BJ (cell line): ENCODE measurements at regions not wholly inside any gene's neighbourhood (a gene's known extent, or its start where the extent isn't known, plus 50 kb on each side); places are given as distances from the start of the nearest gene placed in this dataset.

ENCODE experiments used
- CTCF ChIA-PET: fragments of 350-600 bp; formaldehyde crosslinking; extraction: SDS; loops from one replicate; lab custom pipeline; 2021; ENCODE audit warnings: antibody characterized with exemption, inconsistent platforms; lab: Yijun Ruan, JAX
- POLR2A ChIA-PET: fragments of 300-600 bp; sonication (Branson Sonifier 250); formaldehyde crosslinking; extraction: SDS; loops from one replicate; lab custom pipeline; 2021; ENCODE audit warnings: antibody characterized with exemption; lab: Charles Lee
- DNase-seq: peaks from one replicate; pipeline ENCODE4 v3.0.0-alpha.2; 2011; ENCODE audit warnings: low read depth
- H3K27me3 ChIP-seq: 2 replicates; pipeline ENCODE4 v1.6.0; 2011; ENCODE audit warnings: low read length; ENCODE audit not compliant: control insufficient read depth, insufficient read depth
- H3K36me3 ChIP-seq: 2 replicates; pipeline ENCODE4 v1.5.1; 2011; ENCODE audit warnings: low read length; ENCODE audit not compliant: control insufficient read depth, insufficient read depth
- H3K4me3 ChIP-seq: 2 replicates; pipeline ENCODE4 v1.5.1; 2011; ENCODE audit warnings: low read depth, mild to moderate bottlenecking, control low read depth, low read length
- TF ChIP-seq, protein P1 (sequence below): IDR thresholded peaks from 2 replicates; pipeline ENCODE4 v1.5.1; 2011; ENCODE audit warnings: low read depth, mild to moderate bottlenecking, control low read depth, inconsistent platforms, low read length, moderate library complexity; ENCODE audit not compliant: insufficient read depth

DNA sequence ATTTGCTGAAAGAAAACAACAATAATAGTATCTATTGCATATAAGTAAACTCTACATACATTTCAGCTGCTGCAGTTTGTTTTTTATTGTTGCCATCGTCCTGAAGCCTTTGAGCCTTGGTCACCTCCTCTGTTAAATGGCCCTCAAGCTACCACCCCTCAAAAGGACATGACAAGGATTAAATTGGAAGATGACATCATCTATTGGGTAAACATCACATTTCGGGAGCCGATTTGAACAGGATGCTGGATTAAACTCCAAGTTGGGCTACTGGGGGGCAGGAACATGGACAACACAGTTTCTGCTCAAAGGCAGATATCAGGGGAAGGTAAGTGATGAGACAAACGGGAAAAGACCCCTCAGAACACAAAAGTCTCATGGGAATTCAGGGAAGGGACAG lies 92.3 kb upstream of the ATP2B2 start:
- ChIA-PET CTCF (no interaction called here), POLR2A (no interaction called here)
- no peaks in the 10 kb centered on the region for H3K27me3 ChIP-seq
- no peaks in the 10 kb centered on the region for H3K36me3 ChIP-seq
- no peak for DNase-seq
- TF ChIP-seq, protein P1, sequence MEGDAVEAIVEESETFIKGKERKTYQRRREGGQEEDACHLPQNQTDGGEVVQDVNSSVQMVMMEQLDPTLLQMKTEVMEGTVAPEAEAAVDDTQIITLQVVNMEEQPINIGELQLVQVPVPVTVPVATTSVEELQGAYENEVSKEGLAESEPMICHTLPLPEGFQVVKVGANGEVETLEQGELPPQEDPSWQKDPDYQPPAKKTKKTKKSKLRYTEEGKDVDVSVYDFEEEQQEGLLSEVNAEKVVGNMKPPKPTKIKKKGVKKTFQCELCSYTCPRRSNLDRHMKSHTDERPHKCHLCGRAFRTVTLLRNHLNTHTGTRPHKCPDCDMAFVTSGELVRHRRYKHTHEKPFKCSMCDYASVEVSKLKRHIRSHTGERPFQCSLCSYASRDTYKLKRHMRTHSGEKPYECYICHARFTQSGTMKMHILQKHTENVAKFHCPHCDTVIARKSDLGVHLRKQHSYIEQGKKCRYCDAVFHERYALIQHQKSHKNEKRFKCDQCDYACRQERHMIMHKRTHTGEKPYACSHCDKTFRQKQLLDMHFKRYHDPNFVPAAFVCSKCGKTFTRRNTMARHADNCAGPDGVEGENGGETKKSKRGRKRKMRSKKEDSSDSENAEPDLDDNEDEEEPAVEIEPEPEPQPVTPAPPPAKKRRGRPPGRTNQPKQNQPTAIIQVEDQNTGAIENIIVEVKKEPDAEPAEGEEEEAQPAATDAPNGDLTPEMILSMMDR, result no peak
- H3K4me3 ChIP-seq, result no peak overlapping the region

DNA sequence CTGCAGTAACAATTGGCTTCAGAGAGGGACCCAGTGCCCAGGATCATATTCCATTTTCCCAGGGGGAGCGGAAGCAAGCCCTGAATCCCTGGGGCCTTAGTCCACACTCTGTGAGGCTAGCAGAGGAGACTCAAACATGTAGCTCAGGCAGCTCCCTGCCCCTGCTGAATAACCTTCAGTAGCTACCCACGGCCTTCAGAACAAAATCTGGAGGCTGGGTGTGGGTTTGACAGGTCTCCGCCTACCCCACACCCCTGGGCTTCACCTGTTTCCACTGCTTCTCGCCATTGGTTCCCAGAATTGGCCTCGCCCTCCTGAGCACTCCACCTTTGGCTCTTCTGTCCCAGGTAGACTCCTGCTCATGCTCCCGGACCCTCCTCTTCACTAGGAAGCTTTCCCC lies 93.6 kb upstream of the ATP2B2 start:
- TF ChIP-seq, protein P1, result no peak
- POLR2A ChIA-PET, result no interaction called here
- Histone ChIP-seq H3K4me3 (no peak overlapping the region), H3K27me3 (no peaks in the 10 kb centered on the region), H3K36me3 (no peaks in the 10 kb centered on the region)
- DNase-seq, result no peak
- CTCF ChIA-PET, result interaction anchor here (0.5 to 0.7 kb wide), 4 partner anchors 10 to 683 kb away, joined by 3 read pairs; no protein-coding TSS in a partner anchor

DNA sequence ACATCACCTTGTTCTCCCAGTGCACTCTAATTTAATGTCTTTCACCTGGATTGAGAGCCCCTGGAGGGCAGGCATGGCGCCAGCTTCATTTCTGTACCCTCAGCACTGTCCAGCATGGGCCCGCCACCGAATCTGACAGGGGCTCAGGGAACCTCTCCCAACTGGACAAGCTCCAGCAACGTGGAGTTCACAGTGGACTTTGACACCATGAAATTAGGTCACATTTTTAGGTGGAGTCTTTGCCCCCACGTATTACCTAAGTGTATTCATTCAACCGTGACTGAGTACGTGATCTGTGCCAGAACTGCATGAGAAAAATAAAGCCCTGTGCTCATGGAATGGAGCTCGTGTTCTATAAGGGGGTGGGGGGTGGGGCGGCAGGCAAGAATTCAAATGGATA lies 94.1 kb upstream of the ATP2B2 start:
- DNase-seq, result no peak
- ChIA-PET CTCF (interaction anchor here (0.5 to 0.7 kb wide), 4 partner anchors 10 to 683 kb away, joined by 3 read pairs; no protein-coding TSS in a partner anchor), POLR2A (no interaction called here)
- TF ChIP-seq, protein P1, result no peak
- Histone ChIP-seq H3K27me3 (no peaks in the 10 kb centered on the region), H3K4me3 (no peak overlapping the region), H3K36me3 (no peaks in the 10 kb centered on the region)

DNA sequence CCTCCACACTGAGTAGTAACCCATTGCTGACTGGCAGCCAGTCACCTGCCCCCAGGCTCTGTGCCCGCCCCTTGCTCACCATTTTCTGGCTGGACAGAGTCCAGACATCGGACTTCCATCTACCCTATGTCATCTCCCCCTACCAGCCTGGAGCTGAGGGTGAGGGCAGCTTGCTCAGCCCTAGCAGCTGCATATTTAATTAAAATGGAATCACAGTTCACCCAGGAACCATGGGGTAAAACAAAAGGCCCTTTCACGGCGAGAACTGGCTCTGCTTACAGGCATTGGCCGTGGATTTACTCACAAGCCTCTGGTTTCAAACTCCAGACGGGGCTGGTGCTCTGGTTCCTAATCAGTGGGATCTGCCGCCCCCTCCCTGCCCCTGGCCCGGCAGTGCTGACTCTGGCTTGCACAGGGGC lies 94.9 kb upstream of the ATP2B2 start:
- TF ChIP-seq, protein P1, result no peak
- no peaks in the 10 kb centered on the region for H3K27me3 ChIP-seq
- ChIA-PET POLR2A (no interaction called here), CTCF (no interaction called here)
- H3K36me3 ChIP-seq, result no peaks in the 10 kb centered on the region
- DNase-seq, result no peak
- no peak overlapping the region for H3K4me3 ChIP-seq

DNA sequence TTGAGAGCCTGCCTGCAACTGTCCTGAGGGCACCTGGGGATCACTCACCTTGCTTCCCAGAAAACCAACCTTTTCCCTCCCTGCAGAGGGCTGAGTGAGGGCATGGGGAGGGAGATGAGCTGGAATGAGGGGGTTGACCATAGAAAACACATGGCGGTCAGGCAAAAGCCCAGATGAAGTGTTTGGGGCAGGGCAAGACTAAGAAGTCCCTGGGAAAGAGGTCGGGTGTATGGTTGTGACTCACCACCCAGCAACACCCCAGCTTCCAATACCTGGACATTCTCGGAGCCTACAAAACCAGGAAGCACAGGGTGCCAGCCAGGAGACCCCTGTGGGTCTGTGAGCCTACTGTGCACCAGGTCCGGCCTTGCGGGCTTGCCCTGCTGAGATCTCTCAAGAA lies 95.3 kb upstream of the ATP2B2 start:
- ChIA-PET POLR2A (no interaction called here), CTCF (no interaction called here)
- TF ChIP-seq, protein P1, result no peak
- no peak for DNase-seq
- H3K27me3 ChIP-seq, result no peaks in the 10 kb centered on the region
- no peaks in the 10 kb centered on the region for H3K36me3 ChIP-seq
- H3K4me3 ChIP-seq, result no peak overlapping the region
